Peyer's patch (tissue), 4 donors: ENCODE measurements at regions not wholly inside any gene's neighbourhood (a gene's known extent, or its start where the extent isn't known, plus 50 kb on each side); places are given as distances from the start of the nearest gene placed in this dataset.
"Not testable (repeated sequence)": the region's sequence is repeated elsewhere in the genome, so short reads cannot be mapped to it uniquely, and the experiment has no call there.

Experiments used
- CTCF ChIP-seq, 6 experiments: fragments of 450-650 bp in 4 of 6; fragments of 200-600 bp in 2 of 6; sonication (generic) in 1 of 6; IDR thresholded peaks; one replicate each; pipeline ENCODE4 v1.5.1; 2017 to 2019; ENCODE audit warnings: antibody characterized with exemption in 6 of 6, mild to moderate bottlenecking in 3 of 6, moderate library complexity in 1 of 6
- POLR2A ChIP-seq, 2 donors: fragments of 450-650 bp; IDR thresholded peaks; one replicate each; pipeline ENCODE4 v1.5.1; 2017; ENCODE audit warnings: antibody characterized with exemption in 2 of 2, mild to moderate bottlenecking in 2 of 2, moderate library complexity in 2 of 2

GRCh38 chr12:34431509-34431908, 409.2 kb downstream of the ALG10 start:
- TF ChIP-seq CTCF, POLR2A (IDR thresholded peaks at IDR 0.05): not testable (repeated sequence)
